ENCODE measurements at regions not wholly inside any gene's neighbourhood (a gene's known extent, or its start where the extent isn't known, plus 50 kb on each side); places are given as distances from the start of the nearest gene placed in this dataset.

DNA sequence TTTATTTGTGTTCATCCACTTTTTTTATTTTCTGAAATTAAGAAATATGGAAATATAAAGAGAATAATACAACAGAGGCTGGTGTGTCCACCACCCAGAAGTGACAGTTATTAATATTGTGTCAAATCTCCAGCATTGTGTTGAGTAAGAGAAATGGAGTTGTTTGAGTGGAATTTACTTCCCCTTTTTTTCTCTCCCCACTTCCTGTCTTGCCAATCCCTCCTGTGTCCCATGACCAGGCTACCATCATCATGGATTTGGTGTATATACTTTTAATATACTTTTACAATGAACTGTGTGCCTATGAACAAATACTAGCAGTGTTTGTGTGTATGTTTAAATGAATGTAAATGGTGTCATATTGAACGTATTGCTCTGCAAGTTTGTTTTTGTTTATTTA lies 276.9 kb upstream of the SKOR2 start:
- TF ChIP-seq, protein P1, sequence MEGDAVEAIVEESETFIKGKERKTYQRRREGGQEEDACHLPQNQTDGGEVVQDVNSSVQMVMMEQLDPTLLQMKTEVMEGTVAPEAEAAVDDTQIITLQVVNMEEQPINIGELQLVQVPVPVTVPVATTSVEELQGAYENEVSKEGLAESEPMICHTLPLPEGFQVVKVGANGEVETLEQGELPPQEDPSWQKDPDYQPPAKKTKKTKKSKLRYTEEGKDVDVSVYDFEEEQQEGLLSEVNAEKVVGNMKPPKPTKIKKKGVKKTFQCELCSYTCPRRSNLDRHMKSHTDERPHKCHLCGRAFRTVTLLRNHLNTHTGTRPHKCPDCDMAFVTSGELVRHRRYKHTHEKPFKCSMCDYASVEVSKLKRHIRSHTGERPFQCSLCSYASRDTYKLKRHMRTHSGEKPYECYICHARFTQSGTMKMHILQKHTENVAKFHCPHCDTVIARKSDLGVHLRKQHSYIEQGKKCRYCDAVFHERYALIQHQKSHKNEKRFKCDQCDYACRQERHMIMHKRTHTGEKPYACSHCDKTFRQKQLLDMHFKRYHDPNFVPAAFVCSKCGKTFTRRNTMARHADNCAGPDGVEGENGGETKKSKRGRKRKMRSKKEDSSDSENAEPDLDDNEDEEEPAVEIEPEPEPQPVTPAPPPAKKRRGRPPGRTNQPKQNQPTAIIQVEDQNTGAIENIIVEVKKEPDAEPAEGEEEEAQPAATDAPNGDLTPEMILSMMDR (conservative IDR thresholded peaks at IDR 0.05; ENCODE audit: low read depth in 2 of 2), result no peak
- TF ChIP-seq EZH2 (IDR thresholded peaks at IDR 0.05; ENCODE audit: low read depth, unreplicated experiment) (no peak), STAT1 (IDR thresholded peaks at IDR 0.05; ENCODE audit: unreplicated experiment) (no peak), EZH2phosphoT487 (IDR thresholded peaks at IDR 0.05; ENCODE audit: unreplicated experiment) (no peak), JUNB (IDR thresholded peaks at IDR 0.05; ENCODE audit: unreplicated experiment) (no peak), POLR2AphosphoS5 (IDR thresholded peaks at IDR 0.05; ENCODE audit: low read depth) (no peak), NANOG (IDR thresholded peaks at IDR 0.05; ENCODE audit: borderline replicate concordance) (no peak), ZNF331 (CRISPR knock-in tag; IDR thresholded peaks at IDR 0.05; ENCODE audit: low read depth) (no peak)
- TF ChIP-seq, protein P2, sequence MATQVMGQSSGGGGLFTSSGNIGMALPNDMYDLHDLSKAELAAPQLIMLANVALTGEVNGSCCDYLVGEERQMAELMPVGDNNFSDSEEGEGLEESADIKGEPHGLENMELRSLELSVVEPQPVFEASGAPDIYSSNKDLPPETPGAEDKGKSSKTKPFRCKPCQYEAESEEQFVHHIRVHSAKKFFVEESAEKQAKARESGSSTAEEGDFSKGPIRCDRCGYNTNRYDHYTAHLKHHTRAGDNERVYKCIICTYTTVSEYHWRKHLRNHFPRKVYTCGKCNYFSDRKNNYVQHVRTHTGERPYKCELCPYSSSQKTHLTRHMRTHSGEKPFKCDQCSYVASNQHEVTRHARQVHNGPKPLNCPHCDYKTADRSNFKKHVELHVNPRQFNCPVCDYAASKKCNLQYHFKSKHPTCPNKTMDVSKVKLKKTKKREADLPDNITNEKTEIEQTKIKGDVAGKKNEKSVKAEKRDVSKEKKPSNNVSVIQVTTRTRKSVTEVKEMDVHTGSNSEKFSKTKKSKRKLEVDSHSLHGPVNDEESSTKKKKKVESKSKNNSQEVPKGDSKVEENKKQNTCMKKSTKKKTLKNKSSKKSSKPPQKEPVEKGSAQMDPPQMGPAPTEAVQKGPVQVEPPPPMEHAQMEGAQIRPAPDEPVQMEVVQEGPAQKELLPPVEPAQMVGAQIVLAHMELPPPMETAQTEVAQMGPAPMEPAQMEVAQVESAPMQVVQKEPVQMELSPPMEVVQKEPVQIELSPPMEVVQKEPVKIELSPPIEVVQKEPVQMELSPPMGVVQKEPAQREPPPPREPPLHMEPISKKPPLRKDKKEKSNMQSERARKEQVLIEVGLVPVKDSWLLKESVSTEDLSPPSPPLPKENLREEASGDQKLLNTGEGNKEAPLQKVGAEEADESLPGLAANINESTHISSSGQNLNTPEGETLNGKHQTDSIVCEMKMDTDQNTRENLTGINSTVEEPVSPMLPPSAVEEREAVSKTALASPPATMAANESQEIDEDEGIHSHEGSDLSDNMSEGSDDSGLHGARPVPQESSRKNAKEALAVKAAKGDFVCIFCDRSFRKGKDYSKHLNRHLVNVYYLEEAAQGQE (IDR thresholded peaks at IDR 0.05; ENCODE audit: unreplicated experiment), result no peak
